Fibroblast of lung (primary cell): ENCODE measurements at regions not wholly inside any gene's neighbourhood (a gene's known extent, or its start where the extent isn't known, plus 50 kb on each side); places are given as distances from the start of the nearest gene placed in this dataset.

Source experiments
- DNase-seq, 2 donors: peaks; one replicate each; pipeline versions ENCODE4 v3.0.0 to v3.0.0-alpha.2; 2010; ENCODE audit warnings: low read depth in 2 of 2
- H2AFZ ChIP-seq: 2 replicates; pipeline ENCODE4 v1.5.1; 2012; ENCODE audit warnings: low read length, control low read depth, inconsistent platforms
- H3K27ac ChIP-seq: 2 replicates; pipeline ENCODE4 v1.5.1; 2011; ENCODE audit warnings: low read length, control low read depth; ENCODE audit not compliant: insufficient read depth
- H3K27me3 ChIP-seq: 2 replicates; pipeline ENCODE4 v1.5.1; 2011; ENCODE audit warnings: mild to moderate bottlenecking, low read length; ENCODE audit not compliant: control insufficient read depth, insufficient read depth
- H3K36me3 ChIP-seq: 2 replicates; pipeline ENCODE4 v1.5.1; 2011; ENCODE audit warnings: low read length; ENCODE audit not compliant: control insufficient read depth, insufficient read depth
- H3K4me1 ChIP-seq: 2 replicates; pipeline ENCODE4 v1.5.1; 2011; ENCODE audit warnings: low read length; ENCODE audit not compliant: control insufficient read depth, insufficient read depth; ENCODE audit errors: extremely low read depth
- H3K4me2 ChIP-seq: 2 replicates; pipeline ENCODE4 v1.5.1; 2011; ENCODE audit warnings: low read length, control low read depth; ENCODE audit not compliant: insufficient read depth; ENCODE audit errors: extremely low read depth
- H3K4me3 ChIP-seq, 4 experiments: fragments of 200-600 bp in 1 of 4; sonication (generic) in 1 of 4; replicated peaks in 1 of 4; 2 replicates each; pipeline ENCODE4 v1.5.1; 2011 to 2016; ENCODE audit warnings: low read length in 4 of 4, low read depth in 3 of 4, mild to moderate bottlenecking in 3 of 4, control low read depth in 2 of 4, inconsistent platforms in 1 of 4, mixed read lengths in 1 of 4; ENCODE audit not compliant: insufficient read depth in 1 of 4; ENCODE audit errors: control extremely low read depth in 1 of 4
- H3K79me2 ChIP-seq: 2 replicates; pipeline ENCODE4 v1.5.1; 2012; ENCODE audit warnings: mild to moderate bottlenecking, low read length, inconsistent platforms; ENCODE audit not compliant: control insufficient read depth, insufficient read depth
- H3K9ac ChIP-seq: 2 replicates; pipeline ENCODE4 v1.5.1; 2011; ENCODE audit warnings: mild to moderate bottlenecking, low read length, control low read depth; ENCODE audit not compliant: insufficient read depth
- H3K9me3 ChIP-seq: 2 replicates; pipeline ENCODE4 v1.5.1; 2012; ENCODE audit warnings: low read depth, low read length; ENCODE audit not compliant: control insufficient read depth, insufficient read depth
- H4K20me1 ChIP-seq: 2 replicates; pipeline ENCODE4 v1.5.1; 2011; ENCODE audit warnings: low read length; ENCODE audit not compliant: control insufficient read depth, insufficient read depth; ENCODE audit errors: extremely low read depth
- EZH2 ChIP-seq: IDR thresholded peaks from 2 replicates; pipeline ENCODE4 v1.5.1; 2012; ENCODE audit warnings: low read length, control low read depth, mild to moderate bottlenecking; ENCODE audit errors: missing control alignments
- TF ChIP-seq, protein P1 (sequence below), 2 donors: IDR thresholded peaks in 1 of 2; conservative IDR thresholded peaks in 1 of 2; 1 replicate in 1 of 2; 2 replicates in 1 of 2; pipeline ENCODE4 v1.5.1; 2011 to 2012; ENCODE audit warnings: low read length in 2 of 2, control low read depth in 1 of 2, inconsistent platforms in 1 of 2, low read depth in 1 of 2, mild to moderate bottlenecking in 1 of 2

DNA sequence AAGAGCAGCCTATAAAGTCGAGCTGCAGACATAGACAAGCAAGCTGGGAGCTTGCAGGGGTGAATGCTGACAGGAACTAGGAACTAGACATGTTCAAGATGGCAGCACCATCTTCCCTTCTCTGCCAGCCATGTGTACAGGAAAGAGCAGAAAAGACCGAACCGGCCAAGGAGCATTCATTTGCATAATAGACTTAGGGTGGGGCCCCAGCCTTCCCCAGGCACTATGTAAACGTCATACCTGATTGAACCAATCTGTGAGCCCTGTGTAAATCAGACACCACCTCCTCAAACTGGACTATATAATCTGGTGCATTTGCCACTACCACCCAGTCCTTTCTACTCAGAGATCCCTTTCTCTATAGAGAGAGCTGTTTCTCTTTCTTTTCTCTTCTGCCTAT lies 106.9 kb upstream of the FAM3C start:
- Histone ChIP-seq H4K20me1 (no peaks in the 10 kb centered on the region), H3K36me3 (no peaks in the 10 kb centered on the region), H3K27ac (no peak overlapping the region), H3K4me3 (no peak overlapping the region), H3K9ac (no peak overlapping the region), H3K27me3 (no peaks in the 10 kb centered on the region), H3K4me1 (no peaks in the 10 kb centered on the region), H3K9me3 (no peaks in the 10 kb centered on the region), H3K4me2 (no peak overlapping the region), H2AFZ (no peak overlapping the region), H3K79me2 (no peaks in the 10 kb centered on the region)
- TF ChIP-seq, protein P1, sequence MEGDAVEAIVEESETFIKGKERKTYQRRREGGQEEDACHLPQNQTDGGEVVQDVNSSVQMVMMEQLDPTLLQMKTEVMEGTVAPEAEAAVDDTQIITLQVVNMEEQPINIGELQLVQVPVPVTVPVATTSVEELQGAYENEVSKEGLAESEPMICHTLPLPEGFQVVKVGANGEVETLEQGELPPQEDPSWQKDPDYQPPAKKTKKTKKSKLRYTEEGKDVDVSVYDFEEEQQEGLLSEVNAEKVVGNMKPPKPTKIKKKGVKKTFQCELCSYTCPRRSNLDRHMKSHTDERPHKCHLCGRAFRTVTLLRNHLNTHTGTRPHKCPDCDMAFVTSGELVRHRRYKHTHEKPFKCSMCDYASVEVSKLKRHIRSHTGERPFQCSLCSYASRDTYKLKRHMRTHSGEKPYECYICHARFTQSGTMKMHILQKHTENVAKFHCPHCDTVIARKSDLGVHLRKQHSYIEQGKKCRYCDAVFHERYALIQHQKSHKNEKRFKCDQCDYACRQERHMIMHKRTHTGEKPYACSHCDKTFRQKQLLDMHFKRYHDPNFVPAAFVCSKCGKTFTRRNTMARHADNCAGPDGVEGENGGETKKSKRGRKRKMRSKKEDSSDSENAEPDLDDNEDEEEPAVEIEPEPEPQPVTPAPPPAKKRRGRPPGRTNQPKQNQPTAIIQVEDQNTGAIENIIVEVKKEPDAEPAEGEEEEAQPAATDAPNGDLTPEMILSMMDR (conservative IDR thresholded peaks at IDR 0.05 in 1 of 2, IDR thresholded peaks at IDR 0.05 in 1 of 2; ENCODE audit: low read depth in 1 of 2, low read length in 2 of 2), result no peak
- no peak for TF ChIP-seq EZH2
- DNase-seq, result no peak

DNA sequence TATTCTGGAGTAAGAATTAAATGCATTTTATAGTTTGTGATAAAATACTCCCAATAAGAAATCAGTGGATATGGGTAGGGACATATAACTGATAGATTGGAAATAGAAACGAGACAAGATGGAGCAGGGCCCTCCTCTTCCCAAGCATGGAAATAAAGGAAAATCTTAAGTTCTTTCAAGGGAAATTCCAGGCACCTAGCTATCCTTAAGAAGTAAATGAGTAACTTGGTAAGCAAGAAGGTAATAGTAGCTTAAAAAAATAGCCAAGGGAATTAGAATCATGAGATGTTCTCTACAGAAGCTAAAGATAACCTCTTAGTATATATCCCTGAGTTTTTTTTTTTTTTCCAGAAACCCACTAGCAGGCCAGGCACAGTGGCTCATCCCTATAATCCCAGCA lies 105.5 kb upstream of the FAM3C start:
- TF ChIP-seq EZH2, result no peak
- TF ChIP-seq, protein P1 (conservative IDR thresholded peaks at IDR 0.05 in 1 of 2, IDR thresholded peaks at IDR 0.05 in 1 of 2; ENCODE audit: low read depth in 1 of 2, low read length in 2 of 2), result no peak
- Histone ChIP-seq H3K4me3 (no peak overlapping the region), H2AFZ (no peak overlapping the region), H3K9me3 (no peaks in the 10 kb centered on the region), H3K27me3 (no peaks in the 10 kb centered on the region), H3K4me2 (no peak overlapping the region), H3K4me1 (no peaks in the 10 kb centered on the region), H3K9ac (no peak overlapping the region), H3K36me3 (no peaks in the 10 kb centered on the region), H3K27ac (no peak overlapping the region), H3K79me2 (no peaks in the 10 kb centered on the region), H4K20me1 (no peaks in the 10 kb centered on the region)
- DNase-seq, result no peak

DNA sequence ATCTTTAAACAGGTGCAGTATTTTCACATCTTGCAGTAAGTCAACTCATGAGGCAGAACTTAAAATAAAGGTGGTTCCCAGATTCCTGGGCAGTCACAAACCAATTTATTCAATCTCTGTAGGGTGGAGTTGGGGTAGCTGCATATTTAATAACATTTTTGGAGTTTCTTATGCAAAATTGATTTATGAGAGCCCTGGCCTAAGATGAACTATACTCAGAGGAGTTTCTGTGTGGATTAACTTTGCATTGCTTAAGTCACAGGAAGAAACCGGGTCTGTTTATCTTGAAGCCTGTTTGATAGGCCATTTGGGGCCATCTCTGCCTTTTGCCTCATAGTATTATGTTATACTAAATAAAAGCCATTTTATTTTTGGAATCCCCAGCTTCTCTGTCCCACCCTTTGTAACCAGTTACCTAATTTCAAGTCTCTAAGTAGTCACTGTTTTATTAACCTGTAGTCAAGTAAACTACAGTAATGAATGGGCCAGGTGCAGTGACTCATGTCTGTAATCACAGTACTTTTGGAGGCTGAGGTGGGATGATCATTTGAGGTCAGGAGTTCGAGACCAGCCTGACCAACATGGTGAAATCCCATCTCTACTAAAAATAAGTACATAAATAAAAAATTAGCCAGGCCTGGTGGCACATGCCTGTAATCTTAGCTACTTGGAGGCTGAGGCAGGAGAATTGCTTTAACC lies 104.4 kb upstream of the FAM3C start:
- H4K20me1 ChIP-seq, result no peaks in the 10 kb centered on the region
- no peaks in the 10 kb centered on the region for H3K4me1 ChIP-seq
- H3K27me3 ChIP-seq, result no peaks in the 10 kb centered on the region
- no peak overlapping the region for H2AFZ ChIP-seq
- H3K4me2 ChIP-seq, result no peak overlapping the region
- no peaks in the 10 kb centered on the region for H3K36me3 ChIP-seq
- no peak overlapping the region for H3K4me3 ChIP-seq
- H3K27ac ChIP-seq, result no peak overlapping the region
- DNase-seq, result peak in 1 of 2 donors; percentile 16
- no peaks in the 10 kb centered on the region for H3K9me3 ChIP-seq
- H3K9ac ChIP-seq, result no peak overlapping the region
- TF ChIP-seq, protein P1 (conservative IDR thresholded peaks at IDR 0.05 in 1 of 2, IDR thresholded peaks at IDR 0.05 in 1 of 2; ENCODE audit: low read depth in 1 of 2, low read length in 2 of 2), result no peak
- no peak for TF ChIP-seq EZH2
- H3K79me2 ChIP-seq, result no peaks in the 10 kb centered on the region
